ENCODE measurements at regions not wholly inside any gene's neighbourhood (a gene's known extent, or its start where the extent isn't known, plus 50 kb on each side); places are given as distances from the start of the nearest gene placed in this dataset.

DNA sequence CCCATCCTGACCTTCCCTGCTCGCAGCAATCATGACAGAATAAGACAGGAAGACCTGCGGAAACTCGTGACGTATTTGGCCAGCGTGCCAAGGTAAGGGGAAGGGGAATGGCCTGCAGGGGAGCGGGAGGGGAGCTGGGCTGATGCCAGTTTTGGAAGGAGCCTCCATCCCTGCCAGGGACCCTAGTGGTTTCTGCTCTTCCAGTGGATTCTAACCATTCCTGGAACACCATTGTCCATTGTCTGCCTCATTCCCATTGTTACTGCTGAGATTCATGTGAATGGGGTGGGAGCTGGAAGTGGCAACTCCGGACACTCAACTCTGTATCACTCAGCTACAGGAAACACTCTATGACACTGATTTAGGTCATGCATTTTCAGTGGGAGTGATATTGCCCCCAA lies 242.9 kb upstream of the ROPN1 start (continued):
- TF ChIP-seq TBP (IDR thresholded peaks at IDR 0.05; ENCODE audit: low read depth, low read length) (no peak), GABPA (IDR thresholded peaks at IDR 0.05; ENCODE audit: borderline replicate concordance, insufficient read depth, low read length) (no peak)
